HG02610 (cell line): ENCODE measurements at regions not wholly inside any gene's neighbourhood (a gene's known extent, or its start where the extent isn't known, plus 50 kb on each side); places are given as distances from the start of the nearest gene placed in this dataset.
A peak's percentile ranks its signal among the peaks of the same experiment; 100 is the strongest.
"Not testable (repeated sequence)": the region's sequence is repeated elsewhere in the genome, so short reads cannot be mapped to it uniquely, and the experiment has no call there.

Source experiments
- ATAC-seq: cut with Tn5 transposase; IDR thresholded peaks from one replicate; pipeline ENCODE4 v1.9.1; 2021; ENCODE audit warnings: mild to moderate bottlenecking, moderate library complexity; ENCODE audit not compliant: unreplicated experiment

GRCh38 chrX:40852586-40852985 is 117.2 kb upstream of the MED14 start:
- no peak for ATAC-seq

- no peak for ATAC-seq
These were observed 117.9 kb upstream of the MED14 start for GRCh38 chrX:40853004-40853815.

GRCh38 chrX:40853816-40854123 is 118.4 kb upstream of the MED14 start:
- no peak for ATAC-seq

DNA sequence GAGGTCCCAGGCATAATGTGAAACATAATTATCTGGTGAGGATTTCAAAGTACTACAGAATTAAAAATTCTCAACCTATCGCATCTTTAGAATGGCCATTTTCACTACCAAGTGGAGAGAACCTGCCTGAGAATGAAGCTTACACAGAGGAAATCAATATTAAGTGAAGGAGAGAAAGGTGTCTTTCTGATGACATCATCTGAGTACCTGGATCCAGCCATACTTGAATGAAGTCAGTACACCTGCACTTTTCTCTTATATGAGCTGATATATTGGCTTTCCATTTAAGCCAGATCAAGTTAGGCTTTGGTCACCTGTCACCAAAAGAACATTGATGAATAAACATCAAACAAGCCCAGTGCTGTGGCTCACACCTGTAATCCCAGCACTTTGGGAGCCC is 118.9 kb upstream of the MED14 start:
- ATAC-seq, result no peak

GRCh38 chrX:40855411-40855810 is 120.1 kb upstream of the MED14 start:
- ATAC-seq, result no peak

DNA sequence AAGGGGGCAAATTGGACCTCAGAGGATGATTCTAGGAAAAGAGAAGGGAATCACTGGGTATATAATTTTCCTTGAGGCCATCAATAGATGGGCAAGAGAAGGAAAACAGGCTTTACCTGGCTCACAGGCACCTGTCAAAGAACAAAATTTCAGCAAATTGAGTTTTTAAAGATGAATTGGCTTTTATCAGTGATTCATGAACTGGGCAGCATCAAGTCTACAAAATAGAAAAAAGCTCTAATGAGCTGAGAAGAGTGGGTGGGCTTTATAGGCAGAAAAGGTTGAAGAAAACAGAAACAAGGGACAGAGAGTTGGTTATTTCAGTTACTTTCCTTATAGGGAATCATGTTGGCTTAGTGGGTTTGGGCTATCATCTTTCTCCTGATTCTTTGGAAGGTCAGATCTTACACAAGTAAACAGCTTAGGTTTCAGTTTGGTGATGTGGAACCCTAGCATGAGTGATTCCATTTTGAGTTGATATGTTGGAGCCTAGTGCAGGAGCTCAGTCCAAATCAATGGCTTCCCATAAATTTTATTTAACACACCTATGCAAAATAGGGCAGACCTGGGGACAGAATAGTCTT is 120.7 kb upstream of the MED14 start:
- ATAC-seq, result no peak

DNA sequence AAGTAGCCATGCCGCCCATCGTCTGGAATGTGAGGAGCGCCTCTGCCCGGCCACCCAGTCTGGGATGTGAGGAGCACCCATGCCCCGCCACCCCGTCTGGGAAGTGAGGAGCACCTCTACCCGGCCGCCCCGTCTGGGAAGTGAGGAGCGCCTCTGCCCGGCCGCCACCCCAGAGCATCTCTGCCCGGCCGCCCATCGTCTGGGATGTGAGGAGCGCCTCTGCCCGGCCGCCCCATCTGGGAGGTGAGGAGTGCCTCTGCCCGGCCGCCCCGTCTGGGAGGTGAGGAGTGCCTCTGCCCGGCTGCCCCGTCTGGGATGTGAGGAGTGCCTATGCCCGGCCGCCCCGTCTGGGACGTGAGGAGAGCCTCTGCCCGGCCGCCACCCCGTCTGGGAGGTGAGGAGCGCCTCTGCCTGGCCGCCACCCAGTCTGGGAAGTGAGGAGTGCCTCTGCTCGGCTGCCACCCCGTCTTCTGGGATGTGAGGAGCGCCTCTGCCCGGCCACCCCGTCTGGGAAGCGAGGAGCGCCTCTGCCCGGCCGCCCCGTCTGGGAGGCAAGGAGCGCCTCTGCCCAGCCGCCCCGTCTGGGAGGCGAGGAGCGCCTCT is 126.7 kb upstream of the MED14 start:
- not testable (repeated sequence) for ATAC-seq

- not testable (repeated sequence) for ATAC-seq
These were observed 127.9 kb upstream of the MED14 start for GRCh38 chrX:40863260-40863659.

DNA sequence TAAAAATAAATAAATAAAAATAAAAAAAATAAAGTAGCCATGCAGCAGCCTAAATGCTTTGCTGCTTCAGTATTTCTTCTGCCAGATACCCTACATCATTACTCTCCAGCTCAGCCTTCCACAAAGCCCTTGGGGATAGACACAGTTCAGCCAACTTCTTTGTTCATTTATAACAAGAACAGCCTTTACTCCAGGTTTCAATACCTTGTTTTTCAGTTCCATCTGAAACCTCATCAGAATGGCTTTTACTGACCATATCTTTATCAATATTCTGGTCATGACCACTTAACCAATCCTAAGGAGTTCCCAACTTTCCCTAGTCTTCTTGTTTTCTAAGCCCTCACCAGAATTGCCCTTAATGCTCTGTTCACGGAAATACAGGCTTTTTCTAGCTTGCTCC is 128.3 kb upstream of the MED14 start:
- ATAC-seq, result peak; percentile 53

DNA sequence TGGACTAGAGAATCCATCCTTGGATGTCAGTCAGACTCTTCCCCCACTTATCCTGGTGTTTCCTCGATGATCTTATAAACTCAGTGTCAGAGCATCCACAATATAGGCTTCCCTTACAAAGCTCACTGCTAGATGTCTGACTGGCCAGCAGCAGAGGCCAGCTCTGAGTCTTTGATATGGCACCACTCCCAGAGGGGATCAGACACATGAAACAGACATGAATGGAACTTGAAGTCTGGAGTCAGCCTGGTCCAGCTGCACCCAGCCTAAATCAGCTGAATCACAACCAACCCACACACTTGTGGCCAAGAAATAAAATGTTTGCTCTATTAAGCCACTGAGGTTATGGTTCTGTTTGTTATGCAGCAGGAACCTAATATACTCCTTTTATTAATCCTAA is 129.6 kb upstream of the MED14 start:
- no peak for ATAC-seq

GRCh38 chrX:40866893-40867292 is 131.6 kb upstream of the MED14 start:
- ATAC-seq, result no peak

GRCh38 chrX:40867352-40867751 is 132.0 kb upstream of the MED14 start:
- ATAC-seq, result no peak

DNA sequence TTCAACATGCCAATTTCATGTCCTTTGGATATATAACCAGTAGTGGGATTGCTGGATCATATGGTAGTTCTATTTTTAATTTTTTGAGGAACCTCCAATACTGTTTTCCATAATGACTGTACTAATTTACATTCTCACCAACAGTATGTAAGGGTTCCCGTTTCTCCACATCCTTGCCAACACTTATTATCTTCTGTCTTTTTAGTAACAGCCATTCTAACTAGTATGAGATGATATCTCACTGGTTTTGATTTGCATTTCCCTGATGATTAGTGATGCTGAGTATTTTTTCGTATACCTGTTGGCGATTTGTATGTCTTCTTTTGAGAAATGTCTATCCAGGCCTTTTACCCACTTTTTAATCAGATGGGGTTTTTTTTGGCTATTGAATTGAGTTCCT is 133.5 kb upstream of the MED14 start:
- ATAC-seq, result no peak

DNA sequence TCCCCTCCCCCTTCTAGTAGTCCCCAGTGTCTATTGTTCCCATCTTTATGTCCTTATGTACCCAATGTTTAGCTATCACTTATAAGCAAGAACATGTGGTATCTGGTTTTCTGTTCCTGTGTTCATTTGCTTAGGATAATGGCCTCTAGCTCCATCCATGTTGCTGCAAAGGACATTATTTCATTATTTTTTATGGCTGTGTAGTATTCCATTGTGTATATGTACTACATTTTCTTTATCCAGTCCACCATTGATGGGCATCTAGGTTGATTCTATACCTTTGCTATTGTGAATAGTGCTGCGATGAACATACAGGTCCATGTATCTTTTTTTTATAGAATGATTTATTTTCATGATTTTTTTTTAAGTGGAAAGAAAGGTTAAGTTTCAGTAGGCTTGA is 135.6 kb upstream of the MED14 start:
- not testable (repeated sequence) for ATAC-seq

GRCh38 chrX:40871385-40872082 is 136.2 kb upstream of the MED14 start:
- ATAC-seq, result peak; percentile 84

GRCh38 chrX:40872351-40872750 is 137.0 kb upstream of the MED14 start:
- no peak for ATAC-seq

DNA sequence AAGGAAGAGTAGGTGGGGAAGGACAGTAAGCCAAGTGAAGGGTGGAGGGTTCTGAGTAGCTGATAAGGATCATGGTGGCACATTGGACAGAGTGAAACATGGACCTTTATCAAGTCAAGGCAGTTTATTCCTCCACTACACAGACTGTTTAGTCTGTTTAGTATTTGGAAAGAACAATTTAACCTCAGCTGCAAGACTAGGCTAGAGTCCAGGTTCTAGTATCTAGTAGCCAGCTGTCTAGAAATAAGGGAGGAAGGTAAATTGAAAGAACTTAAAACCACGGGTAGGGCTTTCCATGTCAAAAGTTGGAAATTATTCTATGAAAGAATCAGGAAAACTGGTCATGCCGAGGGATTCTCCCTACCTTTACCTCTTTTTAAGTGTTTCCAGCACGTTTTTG is 140.1 kb upstream of the MED14 start:
- ATAC-seq, result no peak

GRCh38 chrX:40877887-40878286 is 142.5 kb upstream of the MED14 start:
- no peak for ATAC-seq

GRCh38 chrX:40878766-40879165 is 143.4 kb upstream of the MED14 start:
- ATAC-seq, result no peak

DNA sequence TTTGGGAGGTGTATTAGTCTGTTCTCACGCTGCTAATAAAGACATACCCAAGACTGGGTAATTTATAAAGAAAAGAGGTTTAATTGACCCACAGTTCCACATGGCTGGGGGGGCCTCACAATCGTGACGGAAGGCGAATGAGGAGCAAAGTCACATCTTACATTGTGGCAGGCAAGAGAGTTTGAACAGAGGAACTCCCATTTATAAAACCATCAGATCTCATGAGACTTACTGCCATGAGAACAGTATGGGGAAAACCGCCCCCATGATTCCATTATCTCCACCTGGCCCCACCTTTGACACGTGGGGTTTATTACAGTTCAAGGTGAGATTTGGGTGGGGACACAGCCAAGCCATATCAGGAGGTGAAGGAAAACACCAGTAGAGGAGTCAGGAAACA is 143.8 kb upstream of the MED14 start:
- not testable (repeated sequence) for ATAC-seq

DNA sequence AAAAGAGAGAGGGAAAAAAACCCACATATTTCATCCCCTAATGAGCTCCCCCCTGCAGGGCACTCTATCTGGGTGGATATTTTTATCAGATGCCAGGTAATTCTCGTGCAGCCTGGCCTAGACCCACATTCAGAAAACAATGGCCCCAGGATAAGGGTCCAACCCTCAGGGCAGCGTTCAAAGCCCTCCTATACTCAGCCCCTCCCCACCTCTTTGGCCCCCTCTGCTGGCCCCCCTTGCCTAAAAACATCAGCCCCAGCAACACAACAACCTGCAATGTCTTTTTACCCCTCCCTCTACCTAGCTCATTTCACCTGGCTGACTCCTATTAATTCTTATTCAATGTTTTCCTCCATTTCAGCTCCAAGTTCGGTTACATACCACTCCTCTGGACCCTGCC is 145.4 kb upstream of the MED14 start:
- no peak for ATAC-seq
